GM18870 (cell line): ENCODE measurements at regions not wholly inside any gene's neighbourhood (a gene's known extent, or its start where the extent isn't known, plus 50 kb on each side); places are given as distances from the start of the nearest gene placed in this dataset.
"Not testable (repeated sequence)": the region's sequence is repeated elsewhere in the genome, so short reads cannot be mapped to it uniquely, and the experiment has no call there.

Source experiments
- ATAC-seq: cut with Tn5 transposase; IDR thresholded peaks from one replicate; pipeline ENCODE4 v1.9.1; 2021; ENCODE audit warnings: moderate library complexity; ENCODE audit not compliant: unreplicated experiment

- ATAC-seq = no peak
Measured at GRCh38 chr6:169921853-169922824, 170.7 kb downstream of the ERMARD start.

- ATAC-seq = no peak
Measured at GRCh38 chr6:169921217-169921616, 169.8 kb downstream of the ERMARD start.

- ATAC-seq = no peak
Measured at GRCh38 chr6:169920359-169921020, 169.1 kb downstream of the ERMARD start.

- ATAC-seq = no peak
Measured at GRCh38 chr6:169918954-169919549, 167.6 kb downstream of the ERMARD start.

GRCh38 chr6:169918239-169918953 lies 167.0 kb downstream of the ERMARD start:
- no peak for ATAC-seq

- ATAC-seq = no peak
Measured at GRCh38 chr6:169917153-169917552, 165.7 kb downstream of the ERMARD start.

- no peak for ATAC-seq
Measured at GRCh38 chr6:169915769-169916550, 164.5 kb downstream of the ERMARD start.

- ATAC-seq = not testable (repeated sequence)
Measured at GRCh38 chr6:169913745-169914144, 162.3 kb downstream of the ERMARD start.

GRCh38 chr6:169913096-169913638 lies 161.7 kb downstream of the ERMARD start:
- ATAC-seq = no peak

- no peak for ATAC-seq
Measured at GRCh38 chr6:169912266-169913095, 161.1 kb downstream of the ERMARD start.

GRCh38 chr6:169911264-169912263 lies 160.1 kb downstream of the ERMARD start:
- ATAC-seq = no peak

- ATAC-seq = no peak
Measured at GRCh38 chr6:169909113-169909512, 157.7 kb downstream of the ERMARD start.

GRCh38 chr6:169908403-169908933 lies 157.0 kb downstream of the ERMARD start:
- no peak for ATAC-seq

- ATAC-seq = no peak
Measured at GRCh38 chr6:169907419-169908115, 156.1 kb downstream of the ERMARD start.

- ATAC-seq = no peak
Measured at GRCh38 chr6:169906688-169907418, 155.4 kb downstream of the ERMARD start.

GRCh38 chr6:169906004-169906687 lies 154.7 kb downstream of the ERMARD start:
- ATAC-seq = no peak
